ENCODE measurements at regions not wholly inside any gene's neighbourhood (a gene's known extent, or its start where the extent isn't known, plus 50 kb on each side); places are given as distances from the start of the nearest gene placed in this dataset.

- Histone ChIP-seq H3K9ac (ENCODE audit: low read length) (no peak overlapping the region), H3K14ac (ENCODE audit: low read length) (no peak overlapping the region), H3K9me3 (ENCODE audit: insufficient read depth, low read depth, low read length) (peaks cover 2% of the 10 kb centered on the region), H3K4me1 (ENCODE audit: control insufficient read depth in 1 of 2, insufficient read depth in 2 of 2, low read length in 2 of 2) (peaks cover 3 to 5% of the 10 kb centered on the region in 2 experiments), H3K23ac (ENCODE audit: low read length) (no peak overlapping the region), H3K18ac (ENCODE audit: low read length) (no peak overlapping the region), H3K4me2 (ENCODE audit: low read length) (no peak overlapping the region), H3K79me1 (ENCODE audit: low read length) (no peaks in the 10 kb centered on the region), H2BK5ac (ENCODE audit: low read depth, low read length, poor library complexity) (no peak overlapping the region), H4K12ac (ENCODE audit: low read depth, low read length) (no peak overlapping the region), H2AK5ac (ENCODE audit: low read length) (no peak overlapping the region), H3K27me3 (ENCODE audit: insufficient read depth, low read length) (no peaks in the 10 kb centered on the region), H3K27ac (ENCODE audit: low read depth, low read length) (no peak overlapping the region), H4K91ac (ENCODE audit: low read depth, low read length) (no peak overlapping the region), H2AFZ (ENCODE audit: insufficient read depth, low read length, poor library complexity) (no peak overlapping the region), H2BK120ac (ENCODE audit: insufficient read depth, low read length, poor library complexity) (no peak overlapping the region), H3K36me3 (ENCODE audit: control insufficient read depth in 1 of 2, insufficient read depth in 2 of 2, low read length in 2 of 2) (no peaks in the 10 kb centered on the region), H3K4ac (ENCODE audit: low read depth, low read length) (no peak overlapping the region), H4K8ac (ENCODE audit: low read depth, low read length) (no peak overlapping the region), H3K79me2 (ENCODE audit: control insufficient read depth, insufficient read depth, low read length, poor library complexity) (no peaks in the 10 kb centered on the region), H3K4me3 (ENCODE audit: low read depth, low read length) (no peak overlapping the region), H2BK12ac (ENCODE audit: low read length) (no peak overlapping the region)
- no CpG with 5 or more reads among the region's 7 CpGs for WGBS (ENCODE audit: extremely low coverage, insufficient coverage, insufficient read length)
- DNase-seq, result no peak
Observed at GRCh38 chr2:7972670-7973069, 709.2 kb upstream of the ID2 start.

GRCh38 chr2:7973801-7974480, 707.9 kb upstream of the ID2 start:
- peak in 1 of 2 donors; percentile 12 for DNase-seq
- H3K18ac ChIP-seq (ENCODE audit: low read length), result no peak overlapping the region
- H3K14ac ChIP-seq (ENCODE audit: low read length), result no peak overlapping the region
- H2AFZ ChIP-seq (ENCODE audit: insufficient read depth, low read length, poor library complexity), result no peak overlapping the region
- H4K8ac ChIP-seq (ENCODE audit: low read depth, low read length), result no peak overlapping the region
- no peak overlapping the region for H3K23ac ChIP-seq (ENCODE audit: low read length)
- no peak overlapping the region for H3K4me3 ChIP-seq (ENCODE audit: low read depth, low read length)
- no peaks in the 10 kb centered on the region for H3K79me1 ChIP-seq (ENCODE audit: low read length)
- no peak overlapping the region for H3K4me2 ChIP-seq (ENCODE audit: low read length)
- no peak overlapping the region for H3K4ac ChIP-seq (ENCODE audit: low read depth, low read length)
- H3K79me2 ChIP-seq (ENCODE audit: control insufficient read depth, insufficient read depth, low read length, poor library complexity), result no peaks in the 10 kb centered on the region
- H3K4me1 ChIP-seq (ENCODE audit: control insufficient read depth in 1 of 2, insufficient read depth in 2 of 2, low read length in 2 of 2), result peaks cover 3 to 5% of the 10 kb centered on the region in 2 experiments
- H2AK5ac ChIP-seq (ENCODE audit: low read length), result no peak overlapping the region
- no peak overlapping the region for H3K27ac ChIP-seq (ENCODE audit: low read depth, low read length)
- no peak overlapping the region for H4K12ac ChIP-seq (ENCODE audit: low read depth, low read length)
- H3K27me3 ChIP-seq (ENCODE audit: insufficient read depth, low read length), result no peaks in the 10 kb centered on the region
- no CpG with 5 or more reads among the region's 8 CpGs for WGBS (ENCODE audit: extremely low coverage, insufficient coverage, insufficient read length)
- no peak overlapping the region for H4K91ac ChIP-seq (ENCODE audit: low read depth, low read length)
- H2BK12ac ChIP-seq (ENCODE audit: low read length), result no peak overlapping the region
- H2BK5ac ChIP-seq (ENCODE audit: low read depth, low read length, poor library complexity), result no peak overlapping the region
- H2BK120ac ChIP-seq (ENCODE audit: insufficient read depth, low read length, poor library complexity), result no peak overlapping the region
- H3K9me3 ChIP-seq (ENCODE audit: insufficient read depth, low read depth, low read length), result no peaks in the 10 kb centered on the region
- no peaks in the 10 kb centered on the region for H3K36me3 ChIP-seq (ENCODE audit: control insufficient read depth in 1 of 2, insufficient read depth in 2 of 2, low read length in 2 of 2)
- H3K9ac ChIP-seq (ENCODE audit: low read length), result no peak overlapping the region

DNA sequence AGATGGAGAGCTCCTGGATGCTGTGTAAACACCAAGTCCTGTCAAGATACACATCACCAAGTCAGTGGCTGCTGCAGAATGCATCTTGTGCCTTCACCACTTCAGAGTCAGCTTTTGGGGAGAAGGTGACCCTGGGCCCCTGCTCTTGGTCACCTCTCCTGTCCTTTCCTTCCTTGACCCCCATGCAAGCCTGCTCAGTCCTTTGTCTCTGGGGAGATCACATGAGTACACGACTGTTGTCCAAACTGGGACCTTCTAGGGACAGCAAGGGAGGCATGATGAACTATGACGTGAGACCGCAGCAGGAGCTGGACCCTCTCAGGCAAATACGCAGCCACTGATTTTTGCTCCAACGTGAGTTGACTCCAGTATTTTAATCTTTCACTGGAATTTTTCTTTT, 706.9 kb upstream of the ID2 start:
- H3K9ac ChIP-seq (ENCODE audit: low read length), result no peak overlapping the region
- H2BK120ac ChIP-seq (ENCODE audit: insufficient read depth, low read length, poor library complexity), result no peak overlapping the region
- no peak overlapping the region for H2AFZ ChIP-seq (ENCODE audit: insufficient read depth, low read length, poor library complexity)
- no peak overlapping the region for H2AK5ac ChIP-seq (ENCODE audit: low read length)
- no peak overlapping the region for H2BK5ac ChIP-seq (ENCODE audit: low read depth, low read length, poor library complexity)
- H2BK12ac ChIP-seq (ENCODE audit: low read length), result no peak overlapping the region
- no peak overlapping the region for H4K8ac ChIP-seq (ENCODE audit: low read depth, low read length)
- no peaks in the 10 kb centered on the region for H3K79me2 ChIP-seq (ENCODE audit: control insufficient read depth, insufficient read depth, low read length, poor library complexity)
- no peak overlapping the region for H3K27ac ChIP-seq (ENCODE audit: low read depth, low read length)
- no peaks in the 10 kb centered on the region for H3K79me1 ChIP-seq (ENCODE audit: low read length)
- no peak overlapping the region for H3K4me2 ChIP-seq (ENCODE audit: low read length)
- H3K23ac ChIP-seq (ENCODE audit: low read length), result no peak overlapping the region
- WGBS (ENCODE audit: extremely low coverage, insufficient coverage, insufficient read length), result no CpG with 5 or more reads among the region's 5 CpGs
- no peaks in the 10 kb centered on the region for H3K36me3 ChIP-seq (ENCODE audit: control insufficient read depth in 1 of 2, insufficient read depth in 2 of 2, low read length in 2 of 2)
- no peak overlapping the region for H3K4me3 ChIP-seq (ENCODE audit: low read depth, low read length)
- no peak for DNase-seq
- H3K27me3 ChIP-seq (ENCODE audit: insufficient read depth, low read length), result no peaks in the 10 kb centered on the region
- H3K9me3 ChIP-seq (ENCODE audit: insufficient read depth, low read depth, low read length), result no peaks in the 10 kb centered on the region
- H4K91ac ChIP-seq (ENCODE audit: low read depth, low read length), result no peak overlapping the region
- peaks cover 3% of the 10 kb centered on the region in 2 experiments for H3K4me1 ChIP-seq (ENCODE audit: control insufficient read depth in 1 of 2, insufficient read depth in 2 of 2, low read length in 2 of 2)
- H3K18ac ChIP-seq (ENCODE audit: low read length), result no peak overlapping the region
- no peak overlapping the region for H3K4ac ChIP-seq (ENCODE audit: low read depth, low read length)
- no peak overlapping the region for H3K14ac ChIP-seq (ENCODE audit: low read length)
- H4K12ac ChIP-seq (ENCODE audit: low read depth, low read length), result no peak overlapping the region

DNA sequence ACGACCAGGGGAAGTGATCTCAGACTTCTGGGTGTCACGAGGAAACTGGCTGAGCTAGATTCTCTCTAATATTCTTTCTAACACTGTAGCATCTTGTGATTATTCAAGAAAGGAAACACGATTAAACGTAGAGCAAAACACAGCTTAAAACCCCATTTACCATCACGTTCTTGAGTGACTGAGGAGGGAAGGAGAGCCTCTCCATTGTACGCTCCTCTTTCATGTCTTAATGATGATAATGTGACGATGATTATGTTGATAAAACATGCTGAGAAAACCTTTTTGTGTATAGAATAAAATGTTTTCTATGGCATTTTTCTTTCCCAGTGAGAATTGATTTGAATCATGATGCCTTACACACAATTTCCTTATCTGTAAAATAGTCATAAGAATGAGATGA, 705.6 kb upstream of the ID2 start:
- H2AK5ac ChIP-seq (ENCODE audit: low read length), result no peak overlapping the region
- H2AFZ ChIP-seq (ENCODE audit: insufficient read depth, low read length, poor library complexity), result no peak overlapping the region
- H3K9ac ChIP-seq (ENCODE audit: low read length), result no peak overlapping the region
- no peak overlapping the region for H3K4me3 ChIP-seq (ENCODE audit: low read depth, low read length)
- no peaks in the 10 kb centered on the region for H3K4me1 ChIP-seq (ENCODE audit: control insufficient read depth in 1 of 2, insufficient read depth in 2 of 2, low read length in 2 of 2)
- no peak overlapping the region for H3K23ac ChIP-seq (ENCODE audit: low read length)
- no peak overlapping the region for H3K14ac ChIP-seq (ENCODE audit: low read length)
- no peak overlapping the region for H4K12ac ChIP-seq (ENCODE audit: low read depth, low read length)
- no peak overlapping the region for H3K18ac ChIP-seq (ENCODE audit: low read length)
- no peaks in the 10 kb centered on the region for H3K79me1 ChIP-seq (ENCODE audit: low read length)
- H3K27ac ChIP-seq (ENCODE audit: low read depth, low read length), result no peak overlapping the region
- no peak overlapping the region for H2BK120ac ChIP-seq (ENCODE audit: insufficient read depth, low read length, poor library complexity)
- H3K4ac ChIP-seq (ENCODE audit: low read depth, low read length), result no peak overlapping the region
- WGBS (ENCODE audit: extremely low coverage, insufficient coverage, insufficient read length), result no CpG with 5 or more reads among the region's 7 CpGs
- no peak overlapping the region for H2BK12ac ChIP-seq (ENCODE audit: low read length)
- no peaks in the 10 kb centered on the region for H3K9me3 ChIP-seq (ENCODE audit: insufficient read depth, low read depth, low read length)
- H3K27me3 ChIP-seq (ENCODE audit: insufficient read depth, low read length), result no peaks in the 10 kb centered on the region
- no peak overlapping the region for H3K4me2 ChIP-seq (ENCODE audit: low read length)
- no peaks in the 10 kb centered on the region for H3K36me3 ChIP-seq (ENCODE audit: control insufficient read depth in 1 of 2, insufficient read depth in 2 of 2, low read length in 2 of 2)
- no peak overlapping the region for H4K91ac ChIP-seq (ENCODE audit: low read depth, low read length)
- no peak overlapping the region for H4K8ac ChIP-seq (ENCODE audit: low read depth, low read length)
- DNase-seq, result no peak
- no peak overlapping the region for H2BK5ac ChIP-seq (ENCODE audit: low read depth, low read length, poor library complexity)
- no peaks in the 10 kb centered on the region for H3K79me2 ChIP-seq (ENCODE audit: control insufficient read depth, insufficient read depth, low read length, poor library complexity)

All from trophoblast cell (in vitro differentiated cells and primary cell).